ENCODE measurements at regions not wholly inside any gene's neighbourhood (a gene's known extent, or its start where the extent isn't known, plus 50 kb on each side); places are given as distances from the start of the nearest gene placed in this dataset.

DNA sequence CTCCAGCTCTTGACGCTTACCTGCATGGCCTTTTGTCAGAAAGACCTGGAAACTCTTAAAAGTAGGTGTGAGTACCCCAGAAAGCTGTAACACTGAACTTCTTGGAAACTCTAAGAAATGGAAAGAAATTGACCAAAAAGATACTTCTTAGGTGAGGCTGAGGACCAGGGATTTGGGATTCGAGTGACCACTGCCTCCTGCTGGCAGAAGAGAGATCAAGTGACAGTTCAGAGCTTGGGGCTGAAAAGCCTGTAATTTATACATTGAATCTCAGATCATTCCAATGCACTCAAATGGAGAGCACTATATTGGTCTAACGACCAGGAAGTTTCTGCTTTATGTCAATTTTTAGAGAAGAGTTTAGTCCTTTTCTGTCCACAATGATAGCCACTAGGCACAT, 204.6 kb downstream of the PDGFRA start:
- Mint-ChIP-seq H3K36me3 (ENCODE audit: unreplicated experiment) (no peaks in the 10 kb centered on the region), H3K27ac (ENCODE audit: unreplicated experiment) (no peak overlapping the region), H3K4me1 (ENCODE audit: low read depth, unreplicated experiment) (no peaks in the 10 kb centered on the region), H3K9me3 (ENCODE audit: unreplicated experiment) (no peaks in the 10 kb centered on the region), H3K27me3 (ENCODE audit: unreplicated experiment) (no peaks in the 10 kb centered on the region), H3K4me3 (ENCODE audit: unreplicated experiment) (no peak overlapping the region)
- TF ChIP-seq, protein P1, sequence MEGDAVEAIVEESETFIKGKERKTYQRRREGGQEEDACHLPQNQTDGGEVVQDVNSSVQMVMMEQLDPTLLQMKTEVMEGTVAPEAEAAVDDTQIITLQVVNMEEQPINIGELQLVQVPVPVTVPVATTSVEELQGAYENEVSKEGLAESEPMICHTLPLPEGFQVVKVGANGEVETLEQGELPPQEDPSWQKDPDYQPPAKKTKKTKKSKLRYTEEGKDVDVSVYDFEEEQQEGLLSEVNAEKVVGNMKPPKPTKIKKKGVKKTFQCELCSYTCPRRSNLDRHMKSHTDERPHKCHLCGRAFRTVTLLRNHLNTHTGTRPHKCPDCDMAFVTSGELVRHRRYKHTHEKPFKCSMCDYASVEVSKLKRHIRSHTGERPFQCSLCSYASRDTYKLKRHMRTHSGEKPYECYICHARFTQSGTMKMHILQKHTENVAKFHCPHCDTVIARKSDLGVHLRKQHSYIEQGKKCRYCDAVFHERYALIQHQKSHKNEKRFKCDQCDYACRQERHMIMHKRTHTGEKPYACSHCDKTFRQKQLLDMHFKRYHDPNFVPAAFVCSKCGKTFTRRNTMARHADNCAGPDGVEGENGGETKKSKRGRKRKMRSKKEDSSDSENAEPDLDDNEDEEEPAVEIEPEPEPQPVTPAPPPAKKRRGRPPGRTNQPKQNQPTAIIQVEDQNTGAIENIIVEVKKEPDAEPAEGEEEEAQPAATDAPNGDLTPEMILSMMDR (IDR thresholded peaks at IDR 0.05; ENCODE audit: partially characterized antibody, unreplicated experiment): peak; percentile 32
- no peak for DNase-seq

DNA sequence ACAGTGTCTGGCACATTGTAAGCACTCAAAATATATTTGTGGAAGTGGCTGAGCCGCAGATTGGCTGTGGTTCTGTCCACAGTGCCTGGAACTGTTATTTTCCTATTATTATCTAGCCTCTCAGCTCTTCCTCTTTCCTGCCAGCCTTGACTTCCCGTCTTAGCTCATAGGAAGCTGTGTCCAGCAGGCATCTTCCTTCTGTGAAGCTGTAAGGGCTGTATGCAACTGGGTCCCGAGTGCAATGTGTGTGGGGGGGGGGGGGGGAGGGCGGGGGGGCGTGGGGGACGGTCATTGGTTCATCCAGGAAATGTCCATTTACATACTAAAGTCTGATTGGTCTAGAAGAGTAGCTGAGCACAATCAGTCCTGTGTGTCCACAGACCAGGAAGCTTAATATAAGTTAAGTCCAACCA, 210.7 kb downstream of the PDGFRA start:
- TF ChIP-seq, protein P1 (IDR thresholded peaks at IDR 0.05; ENCODE audit: partially characterized antibody, unreplicated experiment): no peak
- H3K9me3 Mint-ChIP-seq (ENCODE audit: unreplicated experiment): no peaks in the 10 kb centered on the region
- H3K27ac Mint-ChIP-seq (ENCODE audit: unreplicated experiment): no peak overlapping the region
- H3K36me3 Mint-ChIP-seq (ENCODE audit: unreplicated experiment): no peaks in the 10 kb centered on the region
- H3K27me3 Mint-ChIP-seq (ENCODE audit: unreplicated experiment): no peaks in the 10 kb centered on the region
- H3K4me3 Mint-ChIP-seq (ENCODE audit: unreplicated experiment): no peak overlapping the region
- DNase-seq: no peak
- H3K4me1 Mint-ChIP-seq (ENCODE audit: low read depth, unreplicated experiment): no peaks in the 10 kb centered on the region

DNA sequence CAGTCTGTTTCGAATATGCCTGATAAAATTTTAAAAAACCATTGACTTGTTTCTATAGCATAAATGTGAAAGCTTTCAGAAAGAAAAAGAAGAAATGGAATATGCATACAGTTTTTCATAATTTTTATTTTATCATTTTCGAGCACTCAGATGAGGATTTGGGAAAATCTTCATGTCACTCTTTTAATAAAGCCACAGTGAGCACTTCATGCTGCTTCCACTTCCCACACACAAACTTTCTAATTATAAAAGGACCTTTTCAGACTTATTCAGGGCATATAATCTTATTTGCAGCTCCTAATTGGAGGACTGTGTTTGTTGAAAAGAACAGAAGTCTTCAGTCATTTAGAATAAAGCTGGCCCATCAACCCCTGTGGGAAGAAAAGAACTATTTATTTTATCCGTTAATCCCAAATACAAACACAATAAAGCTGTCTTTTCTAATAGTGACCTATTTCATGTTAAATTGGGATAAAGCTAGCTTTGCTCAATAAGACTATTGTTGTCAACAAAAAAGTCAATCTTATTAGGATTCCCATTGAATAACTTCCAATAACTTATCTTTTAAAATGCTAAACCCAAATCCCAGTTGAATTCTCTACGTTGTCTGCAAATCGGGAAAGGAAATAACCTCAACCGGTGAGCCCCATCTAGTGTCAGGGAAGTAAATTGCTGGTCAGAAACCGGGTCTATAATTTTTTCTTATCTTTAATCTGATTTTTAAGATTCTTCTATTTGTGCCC, 211.5 kb downstream of the PDGFRA start:
- TF ChIP-seq, protein P1 (IDR thresholded peaks at IDR 0.05; ENCODE audit: partially characterized antibody, unreplicated experiment): peak; percentile 54
- H3K27ac Mint-ChIP-seq (ENCODE audit: unreplicated experiment): no peak overlapping the region
- no peaks in the 10 kb centered on the region for H3K36me3 Mint-ChIP-seq (ENCODE audit: unreplicated experiment)
- H3K9me3 Mint-ChIP-seq (ENCODE audit: unreplicated experiment): no peaks in the 10 kb centered on the region
- no peaks in the 10 kb centered on the region for H3K4me1 Mint-ChIP-seq (ENCODE audit: low read depth, unreplicated experiment)
- DNase-seq: no peak
- no peak overlapping the region for H3K4me3 Mint-ChIP-seq (ENCODE audit: unreplicated experiment)
- H3K27me3 Mint-ChIP-seq (ENCODE audit: unreplicated experiment): no peaks in the 10 kb centered on the region

DNA sequence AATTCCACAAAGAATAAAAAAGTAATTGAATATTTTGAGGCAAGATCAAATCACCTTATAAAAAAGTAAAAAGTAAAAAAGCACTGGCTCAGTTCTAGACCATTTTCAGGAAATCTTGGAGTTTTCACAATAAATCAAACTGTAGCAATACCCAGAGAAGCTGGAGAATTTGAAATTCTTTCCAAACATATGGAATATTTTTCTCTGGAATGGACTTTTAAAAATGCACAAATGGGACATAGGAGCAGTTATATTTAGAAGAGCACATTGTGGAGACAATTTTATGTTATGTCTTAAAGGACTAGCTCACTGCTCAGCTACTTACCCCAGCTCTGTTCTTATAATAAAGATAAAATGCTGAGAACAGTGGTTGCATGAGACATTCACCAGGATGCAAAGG, 211.9 kb upstream of the KIT start:
- Mint-ChIP-seq H3K36me3 (ENCODE audit: unreplicated experiment) (peaks cover 12% of the 10 kb centered on the region), H3K27me3 (ENCODE audit: unreplicated experiment) (no peaks in the 10 kb centered on the region), H3K4me3 (ENCODE audit: unreplicated experiment) (no peak overlapping the region), H3K27ac (ENCODE audit: unreplicated experiment) (no peak overlapping the region), H3K4me1 (ENCODE audit: low read depth, unreplicated experiment) (no peaks in the 10 kb centered on the region), H3K9me3 (ENCODE audit: unreplicated experiment) (no peaks in the 10 kb centered on the region)
- TF ChIP-seq, protein P1 (IDR thresholded peaks at IDR 0.05; ENCODE audit: partially characterized antibody, unreplicated experiment): no peak
- DNase-seq: no peak

DNA sequence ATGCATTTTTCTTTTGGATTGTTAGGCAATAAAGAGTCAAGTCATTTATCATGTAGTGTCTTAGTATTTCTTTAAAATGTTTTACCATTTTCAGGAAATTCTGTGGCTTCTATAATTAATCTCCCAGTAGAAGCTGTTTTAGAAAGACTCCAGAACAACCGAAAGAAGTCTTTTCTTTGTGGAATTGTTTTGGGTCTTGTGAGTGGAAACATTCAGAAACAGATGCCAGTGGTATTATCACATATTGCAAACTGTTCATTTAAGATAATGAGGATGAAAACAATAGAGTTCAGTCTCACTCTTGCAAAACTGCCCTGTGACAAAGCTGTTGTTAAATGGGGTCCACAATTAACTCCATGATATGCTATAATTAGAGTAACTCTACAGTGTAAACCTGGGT, 211.2 kb upstream of the KIT start:
- H3K36me3 Mint-ChIP-seq (ENCODE audit: unreplicated experiment): peaks cover 13% of the 10 kb centered on the region
- no peak for DNase-seq
- no peaks in the 10 kb centered on the region for H3K9me3 Mint-ChIP-seq (ENCODE audit: unreplicated experiment)
- H3K4me3 Mint-ChIP-seq (ENCODE audit: unreplicated experiment): no peak overlapping the region
- H3K27me3 Mint-ChIP-seq (ENCODE audit: unreplicated experiment): no peaks in the 10 kb centered on the region
- TF ChIP-seq, protein P1 (IDR thresholded peaks at IDR 0.05; ENCODE audit: partially characterized antibody, unreplicated experiment): no peak
- no peaks in the 10 kb centered on the region for H3K4me1 Mint-ChIP-seq (ENCODE audit: low read depth, unreplicated experiment)
- no peak overlapping the region for H3K27ac Mint-ChIP-seq (ENCODE audit: unreplicated experiment)
